COR-L47 (cell line): ENCODE measurements at regions not wholly inside any gene's neighbourhood (a gene's known extent, or its start where the extent isn't known, plus 50 kb on each side); places are given as distances from the start of the nearest gene placed in this dataset.
A peak's percentile ranks its signal among the peaks of the same experiment; 100 is the strongest.

Experiments used
- DNase-seq: peaks from one replicate; lab custom pipeline; 2025; lab: John Stamatoyannopoulos, UW

DNA sequence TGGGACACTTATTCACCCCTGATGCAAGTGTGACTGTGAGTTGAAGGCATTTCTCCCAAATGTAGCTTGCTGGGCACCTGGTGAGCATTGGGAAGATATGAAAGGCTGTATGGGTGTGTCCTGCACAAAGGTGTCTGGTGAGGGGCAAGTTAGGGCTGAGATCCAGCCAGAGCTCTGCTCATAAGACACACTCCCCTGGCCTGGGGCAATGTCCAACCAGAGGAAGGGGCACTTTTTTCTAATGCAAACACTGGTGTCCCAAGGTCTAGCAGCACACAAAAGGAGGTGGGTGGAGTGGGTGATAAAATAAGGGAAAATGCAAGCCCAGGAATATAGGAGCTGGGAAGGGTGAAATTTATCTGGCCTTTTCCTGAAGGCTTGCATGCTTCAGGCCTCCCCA is 57.0 kb upstream of the TRABD2B start:
- no peak for DNase-seq

GRCh38 chr1:48052923-48053291 is 55.7 kb upstream of the TRABD2B start:
- DNase-seq: no peak

GRCh38 chr1:48051466-48052126 is 54.4 kb upstream of the TRABD2B start:
- DNase-seq: peak; percentile 2

DNA sequence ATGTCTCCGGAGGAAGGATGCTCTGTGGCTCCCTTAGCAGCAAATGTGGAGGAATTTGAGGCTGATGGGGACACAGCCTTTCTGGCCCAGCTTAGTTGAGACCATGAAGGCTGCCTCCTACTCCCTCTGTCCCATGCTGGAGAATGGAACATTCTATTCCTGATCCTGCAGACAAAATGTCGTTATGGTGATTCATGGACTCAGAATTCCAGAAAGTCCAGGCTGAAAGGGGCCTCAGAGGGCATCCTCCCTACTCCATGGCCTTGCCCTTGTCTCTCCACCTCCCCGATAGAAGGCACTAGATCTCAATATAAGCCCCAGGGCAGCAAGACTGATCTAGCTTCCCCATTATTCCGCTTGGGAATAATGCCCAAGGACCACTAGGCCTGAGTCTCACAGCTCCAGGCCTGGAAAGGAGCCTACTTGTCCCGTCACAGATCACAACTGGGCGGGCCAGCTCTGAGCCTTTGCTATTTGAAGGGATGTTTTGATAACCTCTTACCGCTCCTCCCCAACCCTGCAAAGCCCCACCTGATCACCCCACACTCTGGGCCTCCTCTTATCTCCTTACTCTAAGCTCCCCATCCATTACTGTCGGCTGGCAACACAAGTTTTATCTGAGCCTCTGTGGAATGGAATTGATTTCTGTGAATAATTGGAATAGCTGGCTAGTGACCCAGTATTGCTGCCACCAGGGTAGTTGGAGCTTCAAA is 52.8 kb upstream of the TRABD2B start:
- DNase-seq: no peak

- no peak for DNase-seq
These were observed 51.8 kb upstream of the TRABD2B start for GRCh38 chr1:48048980-48049379.

GRCh38 chr1:48048064-48048463 is 50.9 kb upstream of the TRABD2B start:
- no peak for DNase-seq

- no peak for DNase-seq
These were observed 49.9 kb upstream of the TRABD2B start for GRCh38 chr1:48047116-48047515.
